GM06990 (cell line): ENCODE measurements at regions not wholly inside any gene's neighbourhood (a gene's known extent, or its start where the extent isn't known, plus 50 kb on each side); places are given as distances from the start of the nearest gene placed in this dataset.

Experiments
- DNase-seq: peaks from one replicate; pipeline ENCODE4 v3.0.0-alpha.2; 2011; ENCODE audit not compliant: insufficient read length; ENCODE audit errors: extremely low read depth
- H3K27me3 ChIP-seq: replicated peaks from 2 replicates; pipeline ENCODE4 v1.6.0; 2011; ENCODE audit warnings: low read length; ENCODE audit not compliant: control insufficient read depth, insufficient read depth
- H3K36me3 ChIP-seq: 2 replicates; pipeline ENCODE4 v1.5.1; 2011; ENCODE audit warnings: low read length; ENCODE audit not compliant: control insufficient read depth, insufficient read depth
- H3K4me3 ChIP-seq: replicated peaks from 2 replicates; pipeline ENCODE4 v1.5.1; 2011; ENCODE audit warnings: low read depth, mild to moderate bottlenecking, control low read depth, low read length
- TF ChIP-seq, protein P1 (sequence below): IDR thresholded peaks from 2 replicates; pipeline ENCODE4 v1.5.1; 2011; ENCODE audit warnings: low read length, control low read depth, mild to moderate bottlenecking, inconsistent platforms; ENCODE audit not compliant: insufficient read depth, poor library complexity, severe bottlenecking

GRCh38 chr2:42906111-42906556 is 113.8 kb upstream of the HAAO start:
- Histone ChIP-seq H3K27me3 (no peaks in the 10 kb centered on the region), H3K4me3 (no peak overlapping the region), H3K36me3 (no peaks in the 10 kb centered on the region)
- no peak for DNase-seq
- TF ChIP-seq, protein P1, sequence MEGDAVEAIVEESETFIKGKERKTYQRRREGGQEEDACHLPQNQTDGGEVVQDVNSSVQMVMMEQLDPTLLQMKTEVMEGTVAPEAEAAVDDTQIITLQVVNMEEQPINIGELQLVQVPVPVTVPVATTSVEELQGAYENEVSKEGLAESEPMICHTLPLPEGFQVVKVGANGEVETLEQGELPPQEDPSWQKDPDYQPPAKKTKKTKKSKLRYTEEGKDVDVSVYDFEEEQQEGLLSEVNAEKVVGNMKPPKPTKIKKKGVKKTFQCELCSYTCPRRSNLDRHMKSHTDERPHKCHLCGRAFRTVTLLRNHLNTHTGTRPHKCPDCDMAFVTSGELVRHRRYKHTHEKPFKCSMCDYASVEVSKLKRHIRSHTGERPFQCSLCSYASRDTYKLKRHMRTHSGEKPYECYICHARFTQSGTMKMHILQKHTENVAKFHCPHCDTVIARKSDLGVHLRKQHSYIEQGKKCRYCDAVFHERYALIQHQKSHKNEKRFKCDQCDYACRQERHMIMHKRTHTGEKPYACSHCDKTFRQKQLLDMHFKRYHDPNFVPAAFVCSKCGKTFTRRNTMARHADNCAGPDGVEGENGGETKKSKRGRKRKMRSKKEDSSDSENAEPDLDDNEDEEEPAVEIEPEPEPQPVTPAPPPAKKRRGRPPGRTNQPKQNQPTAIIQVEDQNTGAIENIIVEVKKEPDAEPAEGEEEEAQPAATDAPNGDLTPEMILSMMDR, result no peak

DNA sequence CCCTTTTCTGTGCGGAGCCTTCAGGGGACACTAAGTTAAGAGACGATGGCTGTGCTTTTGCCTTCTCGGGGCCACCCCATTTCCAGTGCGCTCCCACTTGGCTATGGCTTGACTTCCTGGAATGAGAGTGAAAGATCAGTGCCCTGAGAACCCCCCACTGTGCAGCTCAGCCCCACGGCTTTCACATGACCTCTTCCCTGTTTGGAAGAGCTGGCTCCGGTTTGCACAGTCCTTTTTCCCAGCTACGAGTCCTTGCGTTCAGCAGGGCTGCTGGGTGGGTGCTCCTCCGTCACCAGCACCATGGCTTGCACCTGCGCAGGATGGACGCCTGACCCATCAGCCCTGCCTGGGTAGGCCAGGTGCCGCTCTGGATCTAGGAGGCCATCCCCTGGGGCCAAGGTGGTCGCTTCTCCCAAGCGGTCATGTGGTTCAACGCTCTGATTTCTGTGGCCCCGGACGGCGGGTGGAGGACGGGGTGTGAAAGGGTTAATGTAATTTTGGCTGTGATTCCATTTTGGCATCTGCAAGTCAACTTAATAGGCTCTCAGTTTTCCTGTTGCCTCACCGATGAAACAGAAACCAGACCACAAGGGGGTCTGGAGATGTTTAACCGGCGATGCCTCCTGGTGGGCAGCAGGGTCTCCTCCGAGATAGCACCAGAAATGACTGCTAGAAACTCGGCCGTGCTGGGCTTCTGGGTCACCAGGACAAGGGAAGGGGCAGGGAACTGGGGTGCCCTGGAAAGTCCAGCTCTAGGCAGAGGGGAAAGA is 113.1 kb upstream of the HAAO start:
- H3K36me3 ChIP-seq, result no peaks in the 10 kb centered on the region
- H3K4me3 ChIP-seq, result no peak overlapping the region
- TF ChIP-seq, protein P1, result no peak
- DNase-seq, result no peak
- no peaks in the 10 kb centered on the region for H3K27me3 ChIP-seq

- no peaks in the 10 kb centered on the region for H3K27me3 ChIP-seq
- H3K36me3 ChIP-seq, result no peaks in the 10 kb centered on the region
- DNase-seq, result no peak
- H3K4me3 ChIP-seq, result no peak overlapping the region
- TF ChIP-seq, protein P1, result no peak
These were observed 112.1 kb upstream of the HAAO start for GRCh38 chr2:42904576-42904876.

DNA sequence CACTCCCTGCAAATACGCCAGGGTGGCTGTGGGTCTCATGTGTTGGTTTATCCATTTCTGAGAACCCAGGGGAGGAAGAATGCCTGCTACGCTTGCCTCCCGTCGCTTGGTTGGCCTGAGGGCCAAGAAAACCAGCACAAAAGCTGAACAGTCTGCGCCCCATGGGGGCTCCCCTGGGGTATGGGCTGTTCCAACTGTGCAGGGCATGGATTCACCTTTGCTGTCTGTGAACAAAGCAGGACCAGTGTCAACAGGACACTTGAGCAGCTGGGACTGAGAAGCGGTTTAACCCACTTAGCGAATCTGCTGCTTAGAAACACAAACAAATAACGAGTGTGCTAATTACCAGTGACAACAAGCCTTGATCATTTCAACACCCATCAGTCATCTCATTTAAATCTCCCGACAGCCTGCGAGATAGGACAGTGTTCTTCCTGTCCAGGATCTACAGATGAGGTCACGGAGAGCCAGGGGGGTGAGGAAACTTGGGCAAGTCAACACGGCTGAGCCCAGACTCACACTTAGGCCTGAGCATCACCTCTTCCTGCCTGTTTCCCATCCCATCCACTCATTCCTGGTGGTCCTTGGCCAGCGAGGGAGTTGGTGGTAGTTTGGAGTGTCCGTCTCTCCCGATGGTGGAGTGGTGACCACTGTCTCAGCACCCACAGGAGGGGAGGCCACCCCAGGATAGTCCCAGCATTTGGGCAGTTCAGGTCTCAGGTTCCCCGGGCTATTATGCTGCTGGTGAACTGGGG is 111.6 kb upstream of the HAAO start:
- no peak for DNase-seq
- H3K36me3 ChIP-seq, result no peaks in the 10 kb centered on the region
- H3K4me3 ChIP-seq, result no peak overlapping the region
- TF ChIP-seq, protein P1, result no peak
- no peaks in the 10 kb centered on the region for H3K27me3 ChIP-seq

- no peaks in the 10 kb centered on the region for H3K36me3 ChIP-seq
- H3K27me3 ChIP-seq, result no peaks in the 10 kb centered on the region
- H3K4me3 ChIP-seq, result no peak overlapping the region
- TF ChIP-seq, protein P1, result no peak
- no peak for DNase-seq
These were observed 110.7 kb upstream of the HAAO start for GRCh38 chr2:42902939-42903709.
